OCI-LY7 (cell line): ENCODE measurements at regions not wholly inside any gene's neighbourhood (a gene's known extent, or its start where the extent isn't known, plus 50 kb on each side); places are given as distances from the start of the nearest gene placed in this dataset.
"Not testable (repeated sequence)": the region's sequence is repeated elsewhere in the genome, so short reads cannot be mapped to it uniquely, and the experiment has no call there.

ENCODE experiments used
- CTCF ChIP-seq: fragments of 200-600 bp; sonication (generic); conservative IDR thresholded peaks from 2 replicates; pipeline ENCODE4 v1.5.1; 2014; ENCODE audit warnings: mild to moderate bottlenecking, antibody characterized with exemption, low read length, moderate library complexity, mixed read lengths
- EZH2phosphoT487 ChIP-seq: fragments of 200-600 bp; sonication (generic); IDR thresholded peaks from 2 replicates; pipeline ENCODE4 v1.6.1; 2018; ENCODE audit warnings: low read depth, borderline replicate concordance, mild to moderate bottlenecking, mixed run types, antibody characterized with exemption, low read length, moderate library complexity, mixed read lengths

DNA sequence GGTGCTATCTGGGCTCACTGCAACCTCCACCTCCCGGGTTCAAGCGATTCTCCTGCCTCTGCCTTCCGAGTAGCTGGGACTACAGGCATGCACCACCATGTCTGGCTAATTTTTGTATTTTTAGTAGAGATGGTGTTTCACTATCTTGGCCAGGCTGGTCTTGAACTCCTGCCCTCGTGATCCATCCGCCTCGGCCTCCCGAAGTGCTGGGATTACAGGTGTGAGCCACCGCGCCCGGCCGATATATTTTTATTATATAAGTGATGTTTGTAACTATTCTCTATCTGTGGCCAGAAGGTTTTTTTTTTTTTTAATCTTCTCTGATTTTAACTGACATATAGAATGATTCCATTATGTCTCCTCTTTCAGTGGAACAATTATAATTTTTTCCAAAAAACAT, 579.3 kb upstream of the CITED2 start:
- TF ChIP-seq CTCF, EZH2phosphoT487: not testable (repeated sequence)
